ENCODE measurements at regions not wholly inside any gene's neighbourhood (a gene's known extent, or its start where the extent isn't known, plus 50 kb on each side); places are given as distances from the start of the nearest gene placed in this dataset.

- TF ChIP-seq SUZ12 (IDR thresholded peaks at IDR 0.05): no peak
- no peak for TF ChIP-seq FOXK2 (IDR thresholded peaks at IDR 0.05)
Observed at GRCh38 chrX:42442745-42443144, 335.2 kb downstream of the PPP1R2C start.

Data from HEK293T (cell line).